SK-N-SH (cell line): ENCODE measurements at regions not wholly inside any gene's neighbourhood (a gene's known extent, or its start where the extent isn't known, plus 50 kb on each side); places are given as distances from the start of the nearest gene placed in this dataset.

Source experiments
- CTCF ChIA-PET: fragments of 300-600, 350-600 bp; formaldehyde crosslinking; extraction: SDS; loops from one replicate; lab custom pipeline; 2021; lab: Yijun Ruan, JAX
- POLR2A ChIA-PET: fragments of 350-600 bp; sonication (Branson Sonifier 250); formaldehyde crosslinking; extraction: SDS; loops from one replicate; lab custom pipeline; 2020; ENCODE audit warnings: antibody characterized with exemption, inconsistent platforms; lab: Yijun Ruan, JAX
- DNase-seq: peaks from one replicate; pipeline ENCODE4 v3.0.0; 2012
- H2AFZ ChIP-seq: fragments of 200-600 bp; sonication (generic); 2 replicates; pipeline ENCODE4 v1.8.1; 2016; ENCODE audit warnings: antibody characterized with exemption, mild to moderate bottlenecking, low read depth
- H3F3A ChIP-seq: fragments of 200-600 bp; sonication (generic); replicated peaks from 2 replicates; pipeline ENCODE3; 2016; ENCODE audit warnings: antibody characterized with exemption, mild to moderate bottlenecking; ENCODE audit not compliant: insufficient read depth
- H3K27ac ChIP-seq, 2 experiments: fragments of 200-500 bp in 1 of 2; fragments of 200-600 bp in 1 of 2; sonication (Bioruptor generic) in 1 of 2; sonication (generic), shearing (Covaris generic) in 1 of 2; 2 replicates each; pipeline versions ENCODE4 v1.5.1 to v1.6.1; 2014 to 2016; ENCODE audit warnings: low read depth in 2 of 2, inconsistent platforms in 1 of 2, low read length in 1 of 2, mild to moderate bottlenecking in 1 of 2, mixed read lengths in 1 of 2
- H3K27me3 ChIP-seq: fragments of 200-600 bp; sonication (generic), shearing (Covaris generic); 2 replicates; pipeline ENCODE4 v1.6.1; 2016; ENCODE audit warnings: mixed run types; ENCODE audit not compliant: insufficient read depth
- H3K36me3 ChIP-seq, 2 experiments: fragments of 200-500 bp in 1 of 2; fragments of 200-600 bp in 1 of 2; sonication (Bioruptor generic) in 1 of 2; sonication (generic) in 1 of 2; replicated peaks in 1 of 2; 2 replicates each; pipeline versions ENCODE3 to v1.5.1; 2014 to 2016; ENCODE audit warnings: low read length in 1 of 2, mild to moderate bottlenecking in 1 of 2; ENCODE audit not compliant: insufficient read depth in 2 of 2, control insufficient read depth in 1 of 2
- H3K4me1 ChIP-seq, 2 experiments: fragments of 200-500 bp in 1 of 2; fragments of 200-600 bp in 1 of 2; sonication (Bioruptor generic) in 1 of 2; sonication (generic), shearing (Covaris generic) in 1 of 2; 2 replicates each; pipeline versions ENCODE4 v1.5.1 to v1.6.1; 2014 to 2016; ENCODE audit warnings: low read depth in 1 of 2, low read length in 1 of 2, mixed run types in 1 of 2; ENCODE audit not compliant: insufficient read depth in 2 of 2, control insufficient read depth in 1 of 2
- H3K4me2 ChIP-seq: fragments of 200-600 bp; sonication (generic), shearing (Covaris generic); 2 replicates; pipeline ENCODE4 v1.6.1; 2017; ENCODE audit warnings: mixed run types
- H3K4me3 ChIP-seq, 2 experiments: fragments of 200-500 bp in 1 of 2; fragments of 200-600 bp in 1 of 2; sonication (Bioruptor generic) in 1 of 2; sonication (generic), shearing (Covaris generic) in 1 of 2; 2 replicates each; pipeline versions ENCODE4 v1.5.1 to v1.8.1; 2014 to 2016; ENCODE audit warnings: low read depth in 2 of 2, inconsistent platforms in 1 of 2, low read length in 1 of 2, mild to moderate bottlenecking in 1 of 2, mixed read lengths in 1 of 2, moderate library complexity in 1 of 2
- H3K79me2 ChIP-seq: fragments of 200-600 bp; sonication (generic); 2 replicates; pipeline ENCODE4 v1.8.1; 2017; ENCODE audit warnings: mild to moderate bottlenecking; ENCODE audit not compliant: insufficient read depth
- H3K9ac ChIP-seq: fragments of 200-600 bp; sonication (generic); 2 replicates; pipeline ENCODE4 v1.6.1; 2017; ENCODE audit warnings: mixed run types
- H3K9me2 ChIP-seq: fragments of 200-600 bp; sonication (generic); 2 replicates; pipeline ENCODE4 v1.6.1; 2017; ENCODE audit warnings: mixed run types
- H3K9me3 ChIP-seq: fragments of 200-600 bp; sonication (generic); 2 replicates; pipeline ENCODE4 v1.6.1; 2017; ENCODE audit warnings: mixed run types, mild to moderate bottlenecking, moderate library complexity
- H4K20me1 ChIP-seq: fragments of 200-600 bp; sonication (generic); 2 replicates; pipeline ENCODE4 v1.6.1; 2017; ENCODE audit warnings: mild to moderate bottlenecking, mixed run types; ENCODE audit not compliant: insufficient read depth
- CHD2 ChIP-seq: fragments of 150-350 bp; IDR thresholded peaks from 2 replicates; pipeline ENCODE4 v1.6.1; 2018; ENCODE audit warnings: low read length; ENCODE audit not compliant: partially characterized antibody
- EP300 ChIP-seq, 2 experiments: IDR thresholded peaks; 2 replicates each; pipeline versions ENCODE4 v1.4.0 to v1.6.1; 2012; ENCODE audit warnings: borderline replicate concordance in 1 of 2, low read depth in 1 of 2, low read length in 1 of 2
- FOXM1 ChIP-seq: IDR thresholded peaks from 2 replicates; pipeline ENCODE4 v1.4.0; 2012; ENCODE audit warnings: low read depth, mild to moderate bottlenecking
- GATA2 ChIP-seq: sonication (generic); formaldehyde crosslinking; IDR thresholded peaks from 2 replicates; pipeline ENCODE4 v1.5.0; 2020; ENCODE audit warnings: mild to moderate bottlenecking, missing genetic modification reagents
- MEF2A ChIP-seq: IDR thresholded peaks from 2 replicates; pipeline ENCODE4 v1.4.0; 2012; ENCODE audit warnings: low read depth, borderline replicate concordance
- NFIC ChIP-seq: IDR thresholded peaks from 2 replicates; pipeline ENCODE4 v1.4.0; 2012; ENCODE audit warnings: borderline replicate concordance
- PBX3 ChIP-seq: IDR thresholded peaks from 2 replicates; pipeline ENCODE4; 2012
- SIN3A ChIP-seq: IDR thresholded peaks from 2 replicates; pipeline ENCODE4 v1.6.1; 2012; ENCODE audit warnings: low read depth, mild to moderate bottlenecking, low read length, moderate library complexity, borderline replicate concordance
- YY1 ChIP-seq: IDR thresholded peaks from 2 replicates; pipeline ENCODE4 v1.4.0; 2012; ENCODE audit warnings: low read depth, mild to moderate bottlenecking
- ZBTB33 ChIP-seq: IDR thresholded peaks from 2 replicates; pipeline ENCODE4 v1.4.0; 2012; ENCODE audit warnings: low read depth, borderline replicate concordance
- WGBS: methylation state at CpG from one replicate; pipeline ENCODE4 v1.1.6; 2017; ENCODE audit warnings: low lambda C conversion rate; 5-methylcytosine and 5-hydroxymethylcytosine counted together
- TF ChIP-seq, protein P1 (sequence below): fragments of 150-350 bp; IDR thresholded peaks from 2 replicates; pipeline ENCODE4 v1.6.1; 2016; ENCODE audit warnings: mild to moderate bottlenecking, low read depth, low read length
- TF ChIP-seq, protein P2 (sequence below): IDR thresholded peaks from 2 replicates; pipeline ENCODE4 v1.4.0; 2012; ENCODE audit warnings: low read depth, borderline replicate concordance

GRCh38 chr10:34002896-34003295 is 668.4 kb upstream of the NRP1 start:
- TF ChIP-seq PBX3 (no peak), FOXM1 (no peak), ZBTB33 (no peak)
- Histone ChIP-seq H3K9me2 (no peaks in the 10 kb centered on the region), H3F3A (no peaks in the 10 kb centered on the region), H4K20me1 (no peaks in the 10 kb centered on the region), H3K79me2 (no peaks in the 10 kb centered on the region), H3K36me3 (no peaks in the 10 kb centered on the region), H3K27me3 (no peaks in the 10 kb centered on the region), H3K9me3 (no peaks in the 10 kb centered on the region), H3K27ac (no peak overlapping the region), H2AFZ (no peak overlapping the region), H3K4me3 (no peak overlapping the region), H3K4me2 (no peak overlapping the region), H3K4me1 (peaks cover 0 to 11% of the 10 kb centered on the region in 2 experiments; a peak in 2 of 4 replicates), H3K9ac (no peak overlapping the region)
- whole genome bisulfite sequencing = 97% methylated on average over 3 of the region's 3 CpGs
- DNase-seq = no peak
- POLR2A ChIA-PET = no interaction called here
- CTCF ChIA-PET = no interaction called here

DNA sequence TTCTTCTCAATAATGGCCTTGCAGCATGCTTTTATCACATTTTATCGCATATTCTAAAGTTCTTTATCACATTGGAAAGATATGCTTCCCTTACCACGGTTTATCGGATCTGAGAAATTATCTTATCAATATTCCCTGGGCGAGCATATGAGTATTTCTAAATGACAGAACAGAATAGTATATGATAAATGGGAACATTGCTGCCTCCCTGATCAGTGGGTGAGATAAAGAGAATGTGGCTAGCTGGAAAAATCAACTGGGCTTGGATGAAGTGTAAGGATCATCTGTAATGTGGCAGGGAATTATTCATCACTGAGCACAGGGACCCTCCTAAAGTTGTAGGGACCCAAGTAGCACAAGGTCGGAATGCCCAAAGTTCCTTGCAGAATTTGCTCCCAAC is 667.4 kb upstream of the NRP1 start:
- DNase-seq = no peak
- Histone ChIP-seq H3K9ac (no peak overlapping the region), H3K79me2 (no peaks in the 10 kb centered on the region), H3K36me3 (no peaks in the 10 kb centered on the region), H3K4me3 (no peak overlapping the region), H3K9me3 (no peaks in the 10 kb centered on the region), H3F3A (no peaks in the 10 kb centered on the region), H3K27me3 (no peaks in the 10 kb centered on the region), H3K4me2 (no peak overlapping the region), H3K4me1 (peaks cover 0 to 11% of the 10 kb centered on the region in 2 experiments; a peak in 2 of 4 replicates), H3K9me2 (no peaks in the 10 kb centered on the region), H3K27ac (peak overlapping the region in 1 of 2 experiments; percentile 28; a peak in 1 of 4 replicates), H2AFZ (no peak overlapping the region), H4K20me1 (no peaks in the 10 kb centered on the region)
- CTCF ChIA-PET = interaction anchor here (0.6 to 1.3 kb wide), 2 partner anchors 72 to 636 kb away, joined by 4 to 5 read pairs; no protein-coding TSS in a partner anchor
- POLR2A ChIA-PET = no interaction called here
- 0 out of 4 replicates have a peak, but pooled peaks of 1 of the 2 experiments have one; percentile 24 for TF ChIP-seq EP300 (IDR thresholded peaks at IDR 0.05; ENCODE audit: borderline replicate concordance in 1 of 2, low read depth in 1 of 2, low read length in 1 of 2)
- no peak for TF ChIP-seq CHD2
- peak; percentile 69 for TF ChIP-seq GATA2 (CRISPR knock-in tag)
- TF ChIP-seq, all 33 proteins: peak for 2
- 59% methylated on average over 5 of the region's 5 CpGs for WGBS

GRCh38 chr10:34001087-34001580 is 666.7 kb upstream of the NRP1 start:
- Histone ChIP-seq H2AFZ (no peak overlapping the region), H3F3A (no peaks in the 10 kb centered on the region), H3K9me2 (no peaks in the 10 kb centered on the region), H3K4me3 (no peak overlapping the region), H3K27ac (peak overlapping the region in 1 of 2 experiments; percentile 28; a peak in 2 of 4 replicates), H3K9me3 (no peaks in the 10 kb centered on the region), H3K27me3 (no peaks in the 10 kb centered on the region), H3K9ac (no peak overlapping the region), H3K79me2 (no peaks in the 10 kb centered on the region), H4K20me1 (no peaks in the 10 kb centered on the region), H3K4me2 (no peak overlapping the region), H3K36me3 (no peaks in the 10 kb centered on the region), H3K4me1 (peaks cover 0 to 11% of the 10 kb centered on the region in 2 experiments; a peak in 2 of 4 replicates)
- ChIA-PET CTCF (interaction anchor here (1.3 kb wide), 1 partner anchor 637 kb away, joined by 5 read pairs; no protein-coding TSS in a partner anchor), POLR2A (no interaction called here)
- WGBS = 53% methylated on average over 5 of the region's 5 CpGs
- DNase-seq = peak; percentile 38
- TF ChIP-seq SIN3A = no peak
- TF ChIP-seq CHD2 = peak; percentile 38
- no peak for TF ChIP-seq YY1
- TF ChIP-seq ZBTB33 = no peak
- no peak for TF ChIP-seq NFIC
- TF ChIP-seq, protein P1, sequence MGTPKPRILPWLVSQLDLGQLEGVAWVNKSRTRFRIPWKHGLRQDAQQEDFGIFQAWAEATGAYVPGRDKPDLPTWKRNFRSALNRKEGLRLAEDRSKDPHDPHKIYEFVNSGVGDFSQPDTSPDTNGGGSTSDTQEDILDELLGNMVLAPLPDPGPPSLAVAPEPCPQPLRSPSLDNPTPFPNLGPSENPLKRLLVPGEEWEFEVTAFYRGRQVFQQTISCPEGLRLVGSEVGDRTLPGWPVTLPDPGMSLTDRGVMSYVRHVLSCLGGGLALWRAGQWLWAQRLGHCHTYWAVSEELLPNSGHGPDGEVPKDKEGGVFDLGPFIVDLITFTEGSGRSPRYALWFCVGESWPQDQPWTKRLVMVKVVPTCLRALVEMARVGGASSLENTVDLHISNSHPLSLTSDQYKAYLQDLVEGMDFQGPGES = no peak
- no peak for TF ChIP-seq MEF2A
- TF ChIP-seq GATA2 (CRISPR knock-in tag) = peak; percentile 63
- TF ChIP-seq EP300 (IDR thresholded peaks at IDR 0.05; ENCODE audit: borderline replicate concordance in 1 of 2, low read depth in 1 of 2, low read length in 1 of 2) = peak in 1 of 2 experiments; percentile 38; a peak in 2 of 4 replicates
- no peak for TF ChIP-seq FOXM1
- TF ChIP-seq, protein P2, sequence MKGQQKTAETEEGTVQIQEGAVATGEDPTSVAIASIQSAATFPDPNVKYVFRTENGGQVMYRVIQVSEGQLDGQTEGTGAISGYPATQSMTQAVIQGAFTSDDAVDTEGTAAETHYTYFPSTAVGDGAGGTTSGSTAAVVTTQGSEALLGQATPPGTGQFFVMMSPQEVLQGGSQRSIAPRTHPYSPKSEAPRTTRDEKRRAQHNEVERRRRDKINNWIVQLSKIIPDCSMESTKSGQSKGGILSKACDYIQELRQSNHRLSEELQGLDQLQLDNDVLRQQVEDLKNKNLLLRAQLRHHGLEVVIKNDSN = no peak
